Activated naive CD4-positive, alpha-beta T cell treated with anti-CD3 and anti-CD28 coated beads, Interleukin-2, amount 50 U/mL, for 24 hours (primary cell): ENCODE measurements at regions not wholly inside any gene's neighbourhood (a gene's known extent, or its start where the extent isn't known, plus 50 kb on each side); places are given as distances from the start of the nearest gene placed in this dataset.

Experiments
- H3K27ac Mint-ChIP-seq: one replicate; pipeline ENCODE4 v1.8.0; 2021; ENCODE audit warnings: mild to moderate bottlenecking, mixed read lengths
- H3K27me3 Mint-ChIP-seq: one replicate; pipeline ENCODE4 v1.8.0; 2021; ENCODE audit warnings: mixed read lengths
- H3K36me3 Mint-ChIP-seq: one replicate; pipeline ENCODE4 v1.8.0; 2021; ENCODE audit warnings: mixed read lengths
- H3K4me1 Mint-ChIP-seq: one replicate; pipeline ENCODE4 v1.8.0; 2021; ENCODE audit warnings: mixed read lengths
- H3K4me3 Mint-ChIP-seq: one replicate; pipeline ENCODE4 v1.8.0; 2021; ENCODE audit warnings: mild to moderate bottlenecking, mixed read lengths
- H3K9me3 Mint-ChIP-seq: one replicate; pipeline ENCODE4 v1.8.0; 2021; ENCODE audit warnings: mixed read lengths

GRCh38 chr1:4091996-4092395 lies 191.9 kb upstream of the C1orf174 start:
- H3K9me3 Mint-ChIP-seq: peaks cover 6% of the 10 kb centered on the region
- no peaks in the 10 kb centered on the region for H3K4me1 Mint-ChIP-seq
- no peaks in the 10 kb centered on the region for H3K36me3 Mint-ChIP-seq
- H3K4me3 Mint-ChIP-seq: no peak overlapping the region
- peaks cover 3% of the 10 kb centered on the region for H3K27me3 Mint-ChIP-seq
- no peak overlapping the region for H3K27ac Mint-ChIP-seq

GRCh38 chr1:4093856-4094565 lies 193.9 kb upstream of the C1orf174 start:
- Mint-ChIP-seq H3K27ac (no peak overlapping the region), H3K4me1 (no peaks in the 10 kb centered on the region), H3K36me3 (no peaks in the 10 kb centered on the region), H3K9me3 (peaks cover 6% of the 10 kb centered on the region), H3K27me3 (peaks cover 3% of the 10 kb centered on the region), H3K4me3 (no peak overlapping the region)

GRCh38 chr1:4095433-4095971 lies 195.4 kb upstream of the C1orf174 start:
- Mint-ChIP-seq H3K27ac (no peak overlapping the region), H3K9me3 (peaks cover 6% of the 10 kb centered on the region), H3K4me3 (no peak overlapping the region), H3K4me1 (no peaks in the 10 kb centered on the region), H3K27me3 (peaks cover 3% of the 10 kb centered on the region), H3K36me3 (no peaks in the 10 kb centered on the region)

GRCh38 chr1:4101459-4102161 lies 201.5 kb upstream of the C1orf174 start:
- Mint-ChIP-seq H3K4me1 (no peaks in the 10 kb centered on the region), H3K9me3 (peaks cover 3% of the 10 kb centered on the region), H3K27me3 (peaks cover 2% of the 10 kb centered on the region), H3K4me3 (no peak overlapping the region), H3K36me3 (no peaks in the 10 kb centered on the region), H3K27ac (no peak overlapping the region)

- H3K4me3 Mint-ChIP-seq: no peak overlapping the region
- H3K9me3 Mint-ChIP-seq: no peaks in the 10 kb centered on the region
- no peaks in the 10 kb centered on the region for H3K36me3 Mint-ChIP-seq
- H3K27me3 Mint-ChIP-seq: peaks cover 5% of the 10 kb centered on the region
- H3K27ac Mint-ChIP-seq: no peak overlapping the region
- H3K4me1 Mint-ChIP-seq: no peaks in the 10 kb centered on the region
Observed at GRCh38 chr1:4105300-4105880, 205.3 kb upstream of the C1orf174 start.

GRCh38 chr1:4106731-4107130 lies 206.7 kb upstream of the C1orf174 start:
- Mint-ChIP-seq H3K27me3 (peaks cover 5% of the 10 kb centered on the region), H3K4me3 (no peak overlapping the region), H3K36me3 (no peaks in the 10 kb centered on the region), H3K27ac (no peak overlapping the region), H3K9me3 (no peaks in the 10 kb centered on the region), H3K4me1 (no peaks in the 10 kb centered on the region)

- Mint-ChIP-seq H3K9me3 (no peaks in the 10 kb centered on the region), H3K4me1 (no peaks in the 10 kb centered on the region), H3K27me3 (peaks cover 5% of the 10 kb centered on the region), H3K36me3 (no peaks in the 10 kb centered on the region), H3K4me3 (no peak overlapping the region), H3K27ac (no peak overlapping the region)
Observed at GRCh38 chr1:4107291-4107690, 207.2 kb upstream of the C1orf174 start.

GRCh38 chr1:4108331-4108730 lies 208.3 kb upstream of the C1orf174 start:
- Mint-ChIP-seq H3K27me3 (peaks cover 5% of the 10 kb centered on the region), H3K9me3 (no peaks in the 10 kb centered on the region), H3K27ac (no peak overlapping the region), H3K36me3 (no peaks in the 10 kb centered on the region), H3K4me3 (no peak overlapping the region), H3K4me1 (no peaks in the 10 kb centered on the region)

- Mint-ChIP-seq H3K4me1 (no peaks in the 10 kb centered on the region), H3K36me3 (no peaks in the 10 kb centered on the region), H3K27me3 (peaks cover 5% of the 10 kb centered on the region), H3K4me3 (no peak overlapping the region), H3K27ac (no peak overlapping the region), H3K9me3 (no peaks in the 10 kb centered on the region)
Observed at GRCh38 chr1:4108758-4109627, 208.9 kb upstream of the C1orf174 start.

GRCh38 chr1:4109628-4109940 lies 209.5 kb upstream of the C1orf174 start:
- H3K9me3 Mint-ChIP-seq: no peaks in the 10 kb centered on the region
- H3K27ac Mint-ChIP-seq: no peak overlapping the region
- H3K36me3 Mint-ChIP-seq: no peaks in the 10 kb centered on the region
- no peaks in the 10 kb centered on the region for H3K4me1 Mint-ChIP-seq
- H3K27me3 Mint-ChIP-seq: peaks cover 4% of the 10 kb centered on the region
- H3K4me3 Mint-ChIP-seq: no peak overlapping the region

- H3K4me3 Mint-ChIP-seq: no peak overlapping the region
- no peak overlapping the region for H3K27ac Mint-ChIP-seq
- no peaks in the 10 kb centered on the region for H3K9me3 Mint-ChIP-seq
Observed at GRCh38 chr1:4110888-4111287, 210.8 kb upstream of the C1orf174 start.

GRCh38 chr1:4113897-4114296 lies 213.8 kb upstream of the C1orf174 start:
- Mint-ChIP-seq H3K27ac (no peak overlapping the region), H3K4me3 (no peak overlapping the region), H3K9me3 (no peaks in the 10 kb centered on the region), H3K36me3 (no peaks in the 10 kb centered on the region), H3K27me3 (peaks cover 4% of the 10 kb centered on the region), H3K4me1 (no peaks in the 10 kb centered on the region)

More at GRCh38 chr1:4110888-4111287, 210.8 kb upstream of the C1orf174 start:
- H3K36me3 Mint-ChIP-seq: no peaks in the 10 kb centered on the region
- H3K27me3 Mint-ChIP-seq: peaks cover 3% of the 10 kb centered on the region
- no peaks in the 10 kb centered on the region for H3K4me1 Mint-ChIP-seq

GRCh38 chr1:4115191-4115900 lies 215.3 kb upstream of the C1orf174 start:
- Mint-ChIP-seq H3K36me3 (no peaks in the 10 kb centered on the region), H3K9me3 (no peaks in the 10 kb centered on the region), H3K4me3 (no peak overlapping the region), H3K27me3 (peaks cover 1% of the 10 kb centered on the region), H3K27ac (no peak overlapping the region), H3K4me1 (no peaks in the 10 kb centered on the region)

- Mint-ChIP-seq H3K4me3 (no peak overlapping the region), H3K4me1 (no peaks in the 10 kb centered on the region), H3K9me3 (no peaks in the 10 kb centered on the region), H3K27ac (no peak overlapping the region), H3K27me3 (peaks cover 1% of the 10 kb centered on the region), H3K36me3 (no peaks in the 10 kb centered on the region)
Observed at GRCh38 chr1:4117196-4117595, 217.1 kb upstream of the C1orf174 start.
